ENCODE measurements at regions not wholly inside any gene's neighbourhood (a gene's known extent, or its start where the extent isn't known, plus 50 kb on each side); places are given as distances from the start of the nearest gene placed in this dataset.
A peak's percentile ranks its signal among the peaks of the same experiment; 100 is the strongest.

DNA sequence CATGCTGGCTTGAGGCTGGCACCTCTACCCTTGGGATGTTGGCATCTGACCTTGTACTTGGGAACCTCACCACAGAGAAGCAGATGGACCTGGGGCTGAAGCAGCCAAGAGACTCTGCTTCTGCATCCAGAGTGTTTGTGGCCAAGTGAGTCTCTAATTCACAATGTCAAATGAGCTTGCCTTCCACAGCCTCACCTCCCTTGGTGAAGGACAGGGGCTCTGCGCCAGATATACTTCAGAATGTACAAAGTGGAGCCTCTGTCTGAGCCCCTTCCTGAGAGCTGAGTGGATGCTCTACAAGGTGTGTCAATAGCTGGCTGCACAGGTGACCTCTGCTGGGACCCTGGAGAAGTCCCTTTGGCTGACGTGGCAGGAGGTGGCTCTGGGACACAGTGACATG is 508.9 kb downstream of the CDH26 start:
- no peak for DNase-seq (ENCODE audit: low spot score)
- intact Hi-C loops (cut with DNase I) = no loop called here

GRCh38 chr20:60467771-60468170 is 509.5 kb downstream of the CDH26 start:
- intact Hi-C loops (cut with DNase I) = no loop called here
- DNase-seq (ENCODE audit: low spot score) = no peak

- intact Hi-C loops (cut with DNase I) = no loop called here
- no peak for DNase-seq (ENCODE audit: low spot score)
Measured at GRCh38 chr20:60469829-60470228, 511.6 kb downstream of the CDH26 start.

DNA sequence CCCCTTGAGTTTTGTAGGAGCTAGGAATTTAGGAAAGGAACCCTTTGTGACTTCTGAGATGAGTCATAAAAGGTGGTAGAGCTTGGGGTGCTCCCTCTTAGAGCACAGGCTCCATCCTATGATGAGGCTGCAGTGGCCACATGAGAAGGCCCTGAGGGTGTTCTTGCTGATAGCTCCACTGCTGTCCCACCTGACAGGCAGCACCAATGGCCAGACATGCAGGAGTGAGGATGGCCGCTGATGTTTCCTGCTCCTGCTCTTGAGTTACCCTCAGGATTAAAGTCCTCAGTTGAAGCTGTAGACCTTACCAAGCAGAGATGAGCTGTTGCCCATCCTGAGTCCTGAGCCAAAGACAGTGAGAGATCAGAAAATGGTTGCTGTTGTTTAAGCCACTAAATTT is 512.1 kb downstream of the CDH26 start:
- intact Hi-C loops (cut with DNase I) = no loop called here
- no peak for DNase-seq (ENCODE audit: low spot score)

DNA sequence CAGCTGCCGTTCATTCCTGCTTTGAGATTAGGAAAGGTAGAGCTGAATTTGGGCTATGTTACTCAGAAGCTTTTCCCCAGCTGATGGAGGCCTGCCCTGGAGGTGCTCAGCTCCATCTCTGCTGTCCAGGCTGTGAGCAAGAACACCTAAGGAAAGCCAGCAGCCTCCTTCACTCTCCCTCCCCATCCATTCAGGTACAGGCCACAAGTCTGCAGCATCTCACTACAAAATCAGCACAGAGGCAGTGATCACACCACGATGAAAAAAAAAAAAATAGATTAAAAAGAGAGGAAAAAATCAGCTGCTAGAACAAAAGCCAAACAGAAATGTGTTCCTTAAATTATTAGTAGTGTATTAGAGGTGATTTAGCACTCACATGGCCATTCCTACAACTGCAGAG is 515.0 kb downstream of the CDH26 start:
- intact Hi-C loops (cut with DNase I) = no loop called here
- no peak for DNase-seq (ENCODE audit: low spot score)

- DNase-seq (ENCODE audit: low spot score) = no peak
- intact Hi-C loops (cut with DNase I) = no loop called here
Measured at GRCh38 chr20:60474385-60474910, 516.2 kb downstream of the CDH26 start.

- no peak for DNase-seq (ENCODE audit: low spot score)
- intact Hi-C loops (cut with DNase I) = no loop called here
Measured at GRCh38 chr20:60476045-60476444, 517.8 kb downstream of the CDH26 start.

GRCh38 chr20:60477958-60478357 is 519.7 kb downstream of the CDH26 start:
- intact Hi-C loops (cut with DNase I) = loop anchor here in 1 of 2 donors (2.0 kb wide), 1 partner anchor 27 kb away; no protein-coding TSS in a partner anchor
- peak; percentile 83 for DNase-seq (ENCODE audit: low spot score)

DNA sequence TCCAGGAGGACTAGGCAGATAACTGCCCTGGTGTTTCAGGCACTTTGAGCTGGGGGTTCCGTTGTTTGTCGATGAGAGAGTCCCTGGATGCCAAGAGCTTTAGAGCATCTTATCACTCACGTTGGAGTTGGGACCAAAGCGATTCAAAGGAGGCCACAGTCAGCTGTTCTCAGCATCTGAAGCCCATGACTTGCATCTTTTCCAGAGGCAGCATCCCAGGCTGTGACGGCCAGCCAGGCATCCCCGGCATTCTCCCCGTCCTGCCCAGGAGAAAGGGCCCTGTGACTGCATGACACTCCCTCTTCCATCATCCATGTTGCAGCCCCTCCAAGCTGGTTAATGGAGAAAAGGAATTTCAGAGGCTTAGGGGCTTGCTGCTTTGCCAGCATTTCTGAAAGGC is 520.3 kb downstream of the CDH26 start:
- intact Hi-C loops (cut with DNase I) = loop anchor here in 1 of 2 donors (2.0 kb wide), 1 partner anchor 26 kb away; no protein-coding TSS in a partner anchor
- DNase-seq (ENCODE audit: low spot score) = no peak

GRCh38 chr20:60480950-60481742 is 522.9 kb downstream of the CDH26 start:
- intact Hi-C loops (cut with DNase I) = no loop called here
- DNase-seq (ENCODE audit: low spot score) = no peak

- intact Hi-C loops (cut with DNase I) = no loop called here
- no peak for DNase-seq (ENCODE audit: low spot score)
Measured at GRCh38 chr20:60481743-60482133, 523.5 kb downstream of the CDH26 start.

DNA sequence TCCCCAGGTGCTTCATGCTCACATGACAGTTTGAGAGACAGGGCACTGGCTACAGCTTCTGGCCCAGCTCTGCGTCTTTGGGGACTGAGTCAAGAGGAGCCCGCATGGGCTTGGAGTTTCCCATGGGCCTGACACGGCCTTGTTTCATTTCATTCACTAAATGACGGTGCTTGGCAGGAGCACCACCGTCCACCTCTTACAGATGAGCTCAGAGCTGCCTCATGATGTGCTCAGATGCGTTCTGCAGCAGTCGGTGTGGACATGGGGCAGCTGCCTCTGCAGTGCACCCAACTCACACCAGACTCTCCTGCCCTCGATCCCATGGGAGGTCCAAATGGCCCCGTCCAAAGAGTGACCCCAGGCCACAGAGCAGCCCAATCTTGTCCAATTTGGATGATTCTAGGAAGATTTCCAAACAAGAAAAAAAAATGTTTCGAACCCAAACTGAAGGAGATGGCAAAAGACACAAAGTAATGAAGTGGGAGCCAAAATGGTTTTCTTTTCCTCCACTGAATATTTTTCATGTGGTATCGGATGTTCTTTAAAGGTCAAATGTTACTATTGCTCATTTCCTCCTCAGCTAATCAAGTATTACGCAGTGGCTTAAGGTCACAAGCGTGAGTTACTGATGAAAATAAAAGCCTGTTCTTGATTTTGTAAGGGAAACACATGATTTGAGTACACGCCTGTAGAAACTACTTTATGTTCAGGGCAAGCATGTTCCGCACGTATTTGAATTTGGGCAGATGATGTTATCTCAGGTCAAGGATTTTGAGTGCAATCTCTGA is 524.2 kb downstream of the CDH26 start:
- intact Hi-C loops (cut with DNase I) = no loop called here
- DNase-seq (ENCODE audit: low spot score) = no peak

DNA sequence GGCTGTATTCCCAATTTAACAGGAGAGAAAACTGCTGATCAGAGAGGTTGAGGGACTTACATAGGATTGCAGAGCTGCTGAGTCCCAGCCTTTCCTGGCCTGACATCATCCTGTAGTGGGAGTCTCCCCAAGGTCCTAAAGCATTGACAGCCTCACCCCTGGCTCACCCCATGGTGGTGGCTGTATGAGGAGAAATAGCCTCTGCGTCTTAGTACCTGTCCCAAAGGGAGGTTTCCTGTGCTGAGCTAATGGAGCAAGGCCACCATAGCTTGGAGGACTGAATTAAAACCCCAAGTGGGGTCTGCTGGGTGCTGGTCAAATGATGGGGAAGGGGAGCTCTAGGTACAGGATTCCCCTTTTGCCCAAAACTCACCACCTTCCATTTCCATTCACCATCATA is 525.1 kb downstream of the CDH26 start:
- no peak for DNase-seq (ENCODE audit: low spot score)
- intact Hi-C loops (cut with DNase I) = no loop called here

- DNase-seq (ENCODE audit: low spot score) = no peak
- intact Hi-C loops (cut with DNase I) = no loop called here
Measured at GRCh38 chr20:60484316-60484715, 526.1 kb downstream of the CDH26 start.

GRCh38 chr20:60485012-60485760 is 527.0 kb downstream of the CDH26 start:
- no peak for DNase-seq (ENCODE audit: low spot score)
- intact Hi-C loops (cut with DNase I) = no loop called here

- DNase-seq (ENCODE audit: low spot score) = no peak
- intact Hi-C loops (cut with DNase I) = no loop called here
Measured at GRCh38 chr20:60486315-60486714, 528.1 kb downstream of the CDH26 start.

- intact Hi-C loops (cut with DNase I) = no loop called here
- DNase-seq (ENCODE audit: low spot score) = no peak
Measured at GRCh38 chr20:60486937-60487336, 528.7 kb downstream of the CDH26 start.

DNA sequence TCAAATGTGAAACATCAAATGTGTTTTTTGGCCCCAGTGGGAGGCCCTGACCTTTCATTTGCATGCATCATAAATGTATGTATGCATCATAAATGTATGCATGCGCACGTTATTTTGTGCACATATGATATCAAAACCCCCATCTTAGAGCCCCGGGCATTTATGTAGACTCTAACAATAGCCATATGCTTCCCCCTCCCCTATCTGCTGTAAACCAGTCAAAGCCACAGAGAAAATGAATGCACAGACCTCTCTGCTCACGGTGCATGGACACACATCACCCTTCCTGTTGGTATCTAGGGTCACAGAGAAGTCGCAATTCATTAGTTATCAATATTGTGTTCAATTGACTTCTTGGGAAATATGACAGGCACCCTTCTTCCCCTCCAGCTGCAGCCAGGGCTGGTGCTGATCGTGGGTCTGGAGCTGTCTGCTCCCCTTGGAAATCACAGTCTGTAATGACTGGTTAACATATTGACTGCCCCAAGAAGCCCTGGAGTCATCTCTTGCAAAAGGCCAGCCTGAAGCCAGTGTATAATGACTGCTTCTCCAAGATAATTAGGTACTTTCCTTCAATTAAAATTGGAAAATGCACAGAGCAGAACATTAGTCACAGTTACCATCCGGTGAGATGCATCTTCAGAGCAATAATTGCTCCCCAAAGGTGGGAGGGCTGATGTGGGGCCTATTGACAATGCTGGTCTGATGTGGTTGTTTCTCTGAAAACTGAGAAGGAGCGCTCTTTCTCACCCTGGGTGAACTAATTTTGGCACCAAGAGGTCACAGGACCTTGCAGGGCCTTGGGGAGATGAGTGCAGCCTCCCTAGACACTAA is 532.2 kb downstream of the CDH26 start:
- intact Hi-C loops (cut with DNase I) = no loop called here

GRCh38 chr20:60491051-60491581 is 532.9 kb downstream of the CDH26 start:
- DNase-seq (ENCODE audit: low spot score) = no peak
- intact Hi-C loops (cut with DNase I) = no loop called here

More for the DNA sequence above, 532.2 kb downstream of the CDH26 start:
- DNase-seq (ENCODE audit: low spot score) = no peak

Data from posterior vena cava (tissue), 2 donors.